K562 (cell line): ENCODE measurements at regions not wholly inside any gene's neighbourhood (a gene's known extent, or its start where the extent isn't known, plus 50 kb on each side); places are given as distances from the start of the nearest gene placed in this dataset.

Experiments used
- ATAC-seq: fragments of 200-7000 bp; cut with Tn5 transposase; 3 replicates; pipeline ENCODE4 v1.9.1; 2020; ENCODE audit warnings: moderate library complexity
- BruUV-seq: library from RNA; stranded (reverse); fragments of 400-500 nt; replicated peaks from 2 replicates; lab custom pipeline; 2021; lab: Mats Ljungman, UMichigan
- CTCF ChIA-PET: fragments of 300-600 bp; formaldehyde crosslinking; extraction: SDS; loops from one replicate; lab custom pipeline; 2021; ENCODE audit warnings: low intra/inter-chr PET ratio; lab: Yijun Ruan, JAX
- POLR2A ChIA-PET: fragments of 300-600, 350-650 bp; sonication (Branson Sonifier 250); formaldehyde crosslinking; extraction: SDS; loops from one replicate; lab custom pipeline; 2021; ENCODE audit warnings: antibody characterized with exemption, inconsistent platforms; lab: Yijun Ruan, JAX
- DNase-seq, 4 experiments: peaks; one replicate each; pipeline versions ENCODE4 v3.0.0 to v3.0.0-alpha.2; 2011 to 2018; ENCODE audit warnings: low spot score in 3 of 4, mixed read lengths in 3 of 4; ENCODE audit errors: extremely low read depth in 1 of 4
- FAIRE-seq: peaks from 2 replicates; lab custom pipeline; 2011; peaks lifted over from hg19 to GRCh38; lab: Jason Lieb, UNC
- H2AFZ ChIP-seq: 2 replicates; pipeline ENCODE4 v1.6.0; 2011; ENCODE audit warnings: low read depth, low read length, control low read depth, inconsistent platforms
- H3K27ac ChIP-seq: fragments of 200-600 bp; 3 replicates; pipeline ENCODE4 v1.8.0; 2011; ENCODE audit warnings: low read depth, mild to moderate bottlenecking, control low read depth, inconsistent platforms, low read length, moderate library complexity, mixed read lengths; ENCODE audit errors: extremely low read depth
- H3K27me3 ChIP-seq, 2 experiments: fragments of 300-600 bp in 1 of 2; 2 replicates in 1 of 2; 3 replicates in 1 of 2; pipeline versions ENCODE4 v1.6.0 to v1.8.0; 2011; ENCODE audit warnings: inconsistent platforms in 2 of 2, low read length in 2 of 2, mild to moderate bottlenecking in 1 of 2, mixed read lengths in 1 of 2, moderate library complexity in 1 of 2; ENCODE audit not compliant: control insufficient read depth in 2 of 2, insufficient read depth in 2 of 2
- H3K36me3 ChIP-seq: fragments of 300-600 bp; 3 replicates; pipeline ENCODE4 v1.8.0; 2011; ENCODE audit warnings: mild to moderate bottlenecking, low read length, inconsistent platforms; ENCODE audit not compliant: control insufficient read depth, insufficient read depth
- H3K4me1 ChIP-seq, 2 experiments: fragments of 200-600 bp in 1 of 2; replicated peaks in 1 of 2; 2 replicates in 1 of 2; 3 replicates in 1 of 2; pipeline versions ENCODE4 v1.5.1 to v1.8.0; 2011; ENCODE audit warnings: inconsistent platforms in 2 of 2, low read length in 2 of 2, mild to moderate bottlenecking in 1 of 2, mixed read lengths in 1 of 2, moderate library complexity in 1 of 2; ENCODE audit not compliant: control insufficient read depth in 2 of 2, insufficient read depth in 2 of 2
- H3K4me2 ChIP-seq: 2 replicates; pipeline ENCODE4 v1.6.1; 2011; ENCODE audit warnings: low read length, control low read depth, inconsistent platforms, mixed read lengths; ENCODE audit not compliant: insufficient read depth
- H3K4me3 ChIP-seq: fragments of 200-600 bp; sonication (generic), shearing (Covaris generic); 2 replicates; pipeline ENCODE4 v1.5.1; 2016; ENCODE audit warnings: control low read depth, inconsistent platforms
- H3K79me2 ChIP-seq: fragments of 200-600 bp; 3 replicates; pipeline ENCODE4 v1.8.0; 2011; ENCODE audit warnings: low read length, inconsistent platforms; ENCODE audit not compliant: control insufficient read depth, insufficient read depth
- H3K9ac ChIP-seq, 2 experiments: 2 replicates each; pipeline versions ENCODE4 v1.6.0 to v1.6.1; 2011; ENCODE audit warnings: low read depth in 2 of 2, low read length in 2 of 2, control low read depth in 1 of 2, inconsistent platforms in 1 of 2, mild to moderate bottlenecking in 1 of 2, mixed read lengths in 1 of 2; ENCODE audit not compliant: insufficient read depth in 1 of 2
- H3K9me1 ChIP-seq: one replicate; pipeline ENCODE4 v1.6.0; 2011; ENCODE audit warnings: inconsistent platforms, mild to moderate bottlenecking, low read length, moderate library complexity; ENCODE audit not compliant: control insufficient read depth, insufficient read depth
- H3K9me3 ChIP-seq: replicated peaks from 2 replicates; pipeline ENCODE4 v1.5.1; 2011; ENCODE audit warnings: low read depth, low read length, inconsistent platforms; ENCODE audit not compliant: control insufficient read depth, insufficient read depth
- H4K20me1 ChIP-seq: replicated peaks from 2 replicates; pipeline ENCODE4 v1.6.1; 2011; ENCODE audit warnings: low read length, inconsistent platforms, mixed read lengths; ENCODE audit not compliant: control insufficient read depth, insufficient read depth
- BDP1 ChIP-seq: IDR thresholded peaks from 3 replicates; pipeline ENCODE4 v1.6.1; 2011; ENCODE audit not compliant: insufficient read length, insufficient read depth
- ETV6 ChIP-seq, 3 experiments: fragments of 150-350 bp in 1 of 3; sonication (generic) in 1 of 3; formaldehyde crosslinking in 1 of 3; IDR thresholded peaks; 2 replicates each; pipeline versions ENCODE4 v1.6.1 to v1.8.0; 2014 to 2022; ENCODE audit warnings: borderline replicate concordance in 2 of 3, low read depth in 2 of 3, antibody characterized with exemption in 1 of 3, low read length in 1 of 3, mild to moderate bottlenecking in 1 of 3, missing genetic modification reagents in 1 of 3
- FOS ChIP-seq: IDR thresholded peaks from 3 replicates; pipeline ENCODE4 v1.6.1; 2011; ENCODE audit not compliant: insufficient read length; ENCODE audit errors: extremely low read depth
- HDAC1 ChIP-seq, 2 experiments: fragments of 450-650 bp; IDR thresholded peaks; 2 replicates each; pipeline ENCODE4 v1.6.1; 2016 to 2017; ENCODE audit warnings: inconsistent platforms in 1 of 2, mild to moderate bottlenecking in 1 of 2, moderate library complexity in 1 of 2
- MBD2 ChIP-seq: sonication (generic); IDR thresholded peaks from 2 replicates; pipeline ENCODE4 v1.6.1; 2016; ENCODE audit warnings: low read depth, borderline replicate concordance
- RCOR1 ChIP-seq, 2 experiments: IDR thresholded peaks; 2 replicates each; pipeline ENCODE4 v1.6.1; 2012; ENCODE audit warnings: low read depth in 2 of 2, low read length in 2 of 2, borderline replicate concordance in 1 of 2, improper control_type of control experiment in 1 of 2
- ZNF586 ChIP-seq: fragments of 450-650 bp; formaldehyde crosslinking; conservative IDR thresholded peaks from 2 replicates; pipeline ENCODE4 v1.4.0; 2020; ENCODE audit warnings: mild to moderate bottlenecking, moderate library complexity
- ZNF699 ChIP-seq: fragments of 250-450 bp; sonication (Bioruptor Pico); IDR thresholded peaks from 2 replicates; pipeline ENCODE4 v1.8.0; 2021; ENCODE audit warnings: mild to moderate bottlenecking, moderate library complexity; ENCODE audit not compliant: insufficient replicate concordance
- ZNF79 ChIP-seq: fragments of 250-450 bp; sonication (Bioruptor Pico); IDR thresholded peaks from 2 replicates; pipeline ENCODE4 v1.4.0; 2020; ENCODE audit warnings: low read depth, mild to moderate bottlenecking, moderate library complexity
- WGBS: fragments of 100-300 bp; shearing (Covaris generic); methylation state at CpG from one replicate; pipeline ENCODE4 v1.1.6; 2016; ENCODE audit warnings: low coverage, mixed read lengths; ENCODE audit not compliant: insufficient coverage; ENCODE audit errors: missing lambda C conversion rate; 5-methylcytosine and 5-hydroxymethylcytosine counted together
- in situ Hi-C: fragments of 300-500 bp; cut with MboI; formaldehyde crosslinking; loops from 4 replicates; pipeline ENCODE4 v1.15.0; 2018; ENCODE audit warnings: inconsistent platforms, mixed read lengths
- intact Hi-C: fragments of 100-400 bp; cut with micrococcal nuclease; formaldehyde crosslinking; loops from 2 replicates; pipeline ENCODE4 v1.14.2; 2022
- TF ChIP-seq, protein P1 (sequence below): IDR thresholded peaks from 3 replicates; pipeline ENCODE4 v1.6.1; 2011; ENCODE audit warnings: borderline replicate concordance, mild to moderate bottlenecking, moderate library complexity; ENCODE audit not compliant: insufficient read length; ENCODE audit errors: extremely low read depth
- TF ChIP-seq, protein P2 (sequence below): fragments of 450-650 bp; formaldehyde crosslinking; IDR thresholded peaks from 2 replicates; pipeline ENCODE4 v1.4.0; 2020; ENCODE audit warnings: mild to moderate bottlenecking, moderate library complexity
- TF ChIP-seq, protein P3 (sequence below): sonication (generic); formaldehyde crosslinking; IDR thresholded peaks from 2 replicates; pipeline ENCODE4 v1.8.0; 2023; ENCODE audit warnings: mild to moderate bottlenecking, missing genetic modification reagents

DNA sequence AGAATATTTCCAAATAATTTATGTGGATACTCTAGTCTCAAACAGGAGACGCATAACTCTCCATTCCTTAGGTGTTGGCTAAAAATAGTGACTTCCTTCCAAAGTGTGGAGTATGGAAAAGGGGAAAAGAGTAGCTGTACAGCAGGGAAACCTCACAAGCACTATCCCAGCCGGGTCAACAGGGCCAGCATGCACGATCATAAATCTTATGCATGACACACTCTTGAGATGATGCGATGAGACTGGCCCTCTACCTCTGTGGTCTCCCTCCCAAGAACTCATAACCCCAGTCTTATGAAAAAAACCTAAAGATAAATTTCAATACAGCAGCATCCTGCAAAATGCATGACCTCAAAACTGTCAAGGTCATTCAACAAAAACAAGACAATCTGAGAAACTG is 197.3 kb downstream of the TEX36 start:
- Histone ChIP-seq H3K79me2 (no peaks in the 10 kb centered on the region), H4K20me1 (no peaks in the 10 kb centered on the region), H3K9me1 (no peaks in the 10 kb centered on the region), H3K4me2 (no peak overlapping the region), H3K36me3 (no peaks in the 10 kb centered on the region), H3K9me3 (no peaks in the 10 kb centered on the region), H3K4me3 (no peak overlapping the region), H3K9ac (no peak overlapping the region), H2AFZ (no peak overlapping the region), H3K27me3 (0 out of 5 replicates have a peak, but pooled peaks cover 0 to 2% of the 10 kb centered on the region in 2 experiments), H3K4me1 (no peaks in the 10 kb centered on the region), H3K27ac (no peak overlapping the region)
- DNase-seq (no peak), FAIRE-seq (no peak), ATAC-seq (no peak)
- 0% methylated on average over 4 of the region's 4 CpGs for WGBS
- ChIA-PET CTCF (no interaction called here), POLR2A (interaction anchor here (0.7 kb wide), 1 partner anchor 228 kb away, joined by 3 read pairs; no protein-coding TSS in a partner anchor)
- intact Hi-C loops (no loop called here), in situ Hi-C loops (no loop called here)
- no TSS peak for BruUV-seq
- TF ChIP-seq ETV6 (IDR thresholded peaks at IDR 0.05; ENCODE audit: borderline replicate concordance in 1 of 2, low read depth in 2 of 2, low read length in 1 of 2) (no peak), ETV6 (CRISPR knock-in tag; IDR thresholded peaks at IDR 0.05; ENCODE audit: borderline replicate concordance) (no peak), ZNF79 (CRISPR knock-in tag) (no peak), ZNF699 (no peak), RCOR1 (IDR thresholded peaks at IDR 0.05; ENCODE audit: borderline replicate concordance in 1 of 2, low read depth in 2 of 2, low read length in 2 of 2) (no peak), BDP1 (no peak), MBD2 (no peak), FOS (no peak), HDAC1 (IDR thresholded peaks at IDR 0.05) (no peak), ZNF586 (CRISPR knock-in tag) (no peak)
- TF ChIP-seq, protein P1, sequence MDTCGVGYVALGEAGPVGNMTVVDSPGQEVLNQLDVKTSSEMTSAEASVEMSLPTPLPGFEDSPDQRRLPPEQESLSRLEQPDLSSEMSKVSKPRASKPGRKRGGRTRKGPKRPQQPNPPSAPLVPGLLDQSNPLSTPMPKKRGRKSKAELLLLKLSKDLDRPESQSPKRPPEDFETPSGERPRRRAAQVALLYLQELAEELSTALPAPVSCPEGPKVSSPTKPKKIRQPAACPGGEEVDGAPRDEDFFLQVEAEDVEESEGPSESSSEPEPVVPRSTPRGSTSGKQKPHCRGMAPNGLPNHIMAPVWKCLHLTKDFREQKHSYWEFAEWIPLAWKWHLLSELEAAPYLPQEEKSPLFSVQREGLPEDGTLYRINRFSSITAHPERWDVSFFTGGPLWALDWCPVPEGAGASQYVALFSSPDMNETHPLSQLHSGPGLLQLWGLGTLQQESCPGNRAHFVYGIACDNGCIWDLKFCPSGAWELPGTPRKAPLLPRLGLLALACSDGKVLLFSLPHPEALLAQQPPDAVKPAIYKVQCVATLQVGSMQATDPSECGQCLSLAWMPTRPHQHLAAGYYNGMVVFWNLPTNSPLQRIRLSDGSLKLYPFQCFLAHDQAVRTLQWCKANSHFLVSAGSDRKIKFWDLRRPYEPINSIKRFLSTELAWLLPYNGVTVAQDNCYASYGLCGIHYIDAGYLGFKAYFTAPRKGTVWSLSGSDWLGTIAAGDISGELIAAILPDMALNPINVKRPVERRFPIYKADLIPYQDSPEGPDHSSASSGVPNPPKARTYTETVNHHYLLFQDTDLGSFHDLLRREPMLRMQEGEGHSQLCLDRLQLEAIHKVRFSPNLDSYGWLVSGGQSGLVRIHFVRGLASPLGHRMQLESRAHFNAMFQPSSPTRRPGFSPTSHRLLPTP: no peak
- TF ChIP-seq, protein P2, sequence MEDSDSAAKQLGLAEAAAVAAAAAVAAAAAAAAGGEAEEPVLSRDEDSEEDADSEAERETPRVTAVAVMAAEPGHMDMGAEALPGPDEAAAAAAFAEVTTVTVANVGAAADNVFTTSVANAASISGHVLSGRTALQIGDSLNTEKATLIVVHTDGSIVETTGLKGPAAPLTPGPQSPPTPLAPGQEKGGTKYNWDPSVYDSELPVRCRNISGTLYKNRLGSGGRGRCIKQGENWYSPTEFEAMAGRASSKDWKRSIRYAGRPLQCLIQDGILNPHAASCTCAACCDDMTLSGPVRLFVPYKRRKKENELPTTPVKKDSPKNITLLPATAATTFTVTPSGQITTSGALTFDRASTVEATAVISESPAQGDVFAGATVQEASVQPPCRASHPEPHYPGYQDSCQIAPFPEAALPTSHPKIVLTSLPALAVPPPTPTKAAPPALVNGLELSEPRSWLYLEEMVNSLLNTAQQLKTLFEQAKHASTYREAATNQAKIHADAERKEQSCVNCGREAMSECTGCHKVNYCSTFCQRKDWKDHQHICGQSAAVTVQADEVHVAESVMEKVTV (CRISPR knock-in tag): no peak
- TF ChIP-seq, protein P3, sequence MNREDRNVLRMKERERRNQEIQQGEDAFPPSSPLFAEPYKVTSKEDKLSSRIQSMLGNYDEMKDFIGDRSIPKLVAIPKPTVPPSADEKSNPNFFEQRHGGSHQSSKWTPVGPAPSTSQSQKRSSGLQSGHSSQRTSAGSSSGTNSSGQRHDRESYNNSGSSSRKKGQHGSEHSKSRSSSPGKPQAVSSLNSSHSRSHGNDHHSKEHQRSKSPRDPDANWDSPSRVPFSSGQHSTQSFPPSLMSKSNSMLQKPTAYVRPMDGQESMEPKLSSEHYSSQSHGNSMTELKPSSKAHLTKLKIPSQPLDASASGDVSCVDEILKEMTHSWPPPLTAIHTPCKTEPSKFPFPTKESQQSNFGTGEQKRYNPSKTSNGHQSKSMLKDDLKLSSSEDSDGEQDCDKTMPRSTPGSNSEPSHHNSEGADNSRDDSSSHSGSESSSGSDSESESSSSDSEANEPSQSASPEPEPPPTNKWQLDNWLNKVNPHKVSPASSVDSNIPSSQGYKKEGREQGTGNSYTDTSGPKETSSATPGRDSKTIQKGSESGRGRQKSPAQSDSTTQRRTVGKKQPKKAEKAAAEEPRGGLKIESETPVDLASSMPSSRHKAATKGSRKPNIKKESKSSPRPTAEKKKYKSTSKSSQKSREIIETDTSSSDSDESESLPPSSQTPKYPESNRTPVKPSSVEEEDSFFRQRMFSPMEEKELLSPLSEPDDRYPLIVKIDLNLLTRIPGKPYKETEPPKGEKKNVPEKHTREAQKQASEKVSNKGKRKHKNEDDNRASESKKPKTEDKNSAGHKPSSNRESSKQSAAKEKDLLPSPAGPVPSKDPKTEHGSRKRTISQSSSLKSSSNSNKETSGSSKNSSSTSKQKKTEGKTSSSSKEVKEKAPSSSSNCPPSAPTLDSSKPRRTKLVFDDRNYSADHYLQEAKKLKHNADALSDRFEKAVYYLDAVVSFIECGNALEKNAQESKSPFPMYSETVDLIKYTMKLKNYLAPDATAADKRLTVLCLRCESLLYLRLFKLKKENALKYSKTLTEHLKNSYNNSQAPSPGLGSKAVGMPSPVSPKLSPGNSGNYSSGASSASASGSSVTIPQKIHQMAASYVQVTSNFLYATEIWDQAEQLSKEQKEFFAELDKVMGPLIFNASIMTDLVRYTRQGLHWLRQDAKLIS (CRISPR knock-in tag): no peak
